SHP77 (cell line): ENCODE measurements at regions not wholly inside any gene's neighbourhood (a gene's known extent, or its start where the extent isn't known, plus 50 kb on each side); places are given as distances from the start of the nearest gene placed in this dataset.
A peak's percentile ranks its signal among the peaks of the same experiment; 100 is the strongest.

Experiments
- DNase-seq, 2 experiments: peaks; one replicate each; lab custom pipeline; 2025; lab: John Stamatoyannopoulos, UW

DNA sequence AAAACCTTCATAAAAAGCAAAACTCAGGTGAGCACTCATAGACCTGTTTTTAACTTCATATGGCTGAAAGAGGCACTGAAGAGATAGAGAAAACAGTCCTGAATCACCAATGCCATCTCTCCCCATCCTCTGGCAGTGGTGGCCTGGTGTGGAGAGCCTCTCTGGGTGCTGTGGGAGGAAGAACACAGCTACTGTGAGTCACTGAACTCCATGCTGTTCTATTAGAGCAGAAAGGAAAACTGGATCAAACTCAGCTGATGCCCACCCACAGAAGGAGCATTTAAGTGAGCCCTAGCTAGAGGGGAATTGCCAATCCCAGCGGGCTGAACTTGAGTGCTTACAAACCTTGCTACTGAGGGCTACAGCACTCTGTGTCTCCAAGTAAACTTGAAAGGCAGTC, 115.3 kb upstream of the SESN3 start:
- no peak for DNase-seq

- no peak for DNase-seq
These were observed 114.6 kb upstream of the SESN3 start for GRCh38 chr11:95345651-95346050.

- no peak for DNase-seq
These were observed 114.1 kb upstream of the SESN3 start for GRCh38 chr11:95344932-95345642.

GRCh38 chr11:95341221-95341620, 110.2 kb upstream of the SESN3 start:
- DNase-seq, result no peak

DNA sequence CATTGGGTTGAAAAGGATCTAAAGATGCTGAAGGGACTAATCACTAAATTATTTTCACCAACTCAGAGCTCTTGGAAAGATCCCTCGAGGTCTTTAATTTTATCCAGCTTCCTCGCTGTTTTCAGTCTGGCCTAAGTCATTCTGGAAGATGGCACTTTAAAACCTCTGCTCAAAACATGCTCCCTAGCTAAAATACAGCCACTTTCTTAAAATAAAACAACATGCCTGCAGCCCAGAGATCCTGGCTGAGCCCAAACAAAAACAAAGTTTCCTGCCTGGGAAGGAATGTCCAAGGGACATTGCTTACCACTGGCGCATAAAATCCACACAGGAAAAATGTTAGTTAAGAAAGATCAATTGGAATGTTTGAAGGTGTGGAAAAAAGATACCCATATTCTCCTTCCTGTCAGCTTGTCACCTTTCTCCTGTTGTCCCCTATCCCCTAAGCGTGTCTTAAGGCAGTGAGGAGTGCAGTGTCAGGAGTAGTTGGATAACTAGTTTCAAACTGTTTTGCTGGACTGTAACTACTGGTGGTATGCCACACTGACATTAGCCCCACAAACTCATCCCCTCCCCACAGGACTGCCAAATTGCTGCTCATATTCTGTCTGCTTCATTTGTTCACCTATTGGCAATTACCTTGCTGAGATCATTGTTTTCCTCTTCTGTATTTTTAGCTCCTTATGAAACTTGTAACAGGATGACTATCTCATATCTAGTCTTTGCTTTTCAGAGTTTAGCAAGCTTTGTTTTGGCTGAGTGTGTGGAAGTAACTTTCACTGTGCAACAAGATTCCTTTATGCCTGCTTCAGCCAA, 108.3 kb upstream of the SESN3 start:
- DNase-seq, result no peak

GRCh38 chr11:95338430-95338991, 107.5 kb upstream of the SESN3 start:
- DNase-seq, result peak; percentile 43 to 57

DNA sequence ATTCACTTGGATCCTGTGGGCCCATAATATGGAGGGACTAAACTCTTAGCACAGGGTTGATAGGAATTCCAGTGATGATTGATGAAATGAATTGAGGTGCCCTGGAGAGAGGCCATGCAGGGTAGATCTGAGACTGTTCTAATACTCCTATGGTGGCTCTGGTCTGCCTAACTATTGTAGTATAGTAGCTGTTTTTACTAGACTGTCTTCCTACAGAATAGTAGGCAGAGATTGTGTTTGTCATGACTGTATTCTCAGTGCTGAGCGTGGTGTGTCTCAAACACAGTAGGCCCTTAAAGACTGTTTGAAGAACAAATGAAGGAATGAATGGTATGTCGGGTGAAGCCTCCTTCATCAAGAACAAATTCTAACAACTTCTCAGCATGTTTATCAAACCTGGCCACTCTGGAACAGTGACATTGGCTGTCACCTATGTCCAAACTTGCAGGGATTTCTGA, 107.0 kb upstream of the SESN3 start:
- no peak for DNase-seq

DNA sequence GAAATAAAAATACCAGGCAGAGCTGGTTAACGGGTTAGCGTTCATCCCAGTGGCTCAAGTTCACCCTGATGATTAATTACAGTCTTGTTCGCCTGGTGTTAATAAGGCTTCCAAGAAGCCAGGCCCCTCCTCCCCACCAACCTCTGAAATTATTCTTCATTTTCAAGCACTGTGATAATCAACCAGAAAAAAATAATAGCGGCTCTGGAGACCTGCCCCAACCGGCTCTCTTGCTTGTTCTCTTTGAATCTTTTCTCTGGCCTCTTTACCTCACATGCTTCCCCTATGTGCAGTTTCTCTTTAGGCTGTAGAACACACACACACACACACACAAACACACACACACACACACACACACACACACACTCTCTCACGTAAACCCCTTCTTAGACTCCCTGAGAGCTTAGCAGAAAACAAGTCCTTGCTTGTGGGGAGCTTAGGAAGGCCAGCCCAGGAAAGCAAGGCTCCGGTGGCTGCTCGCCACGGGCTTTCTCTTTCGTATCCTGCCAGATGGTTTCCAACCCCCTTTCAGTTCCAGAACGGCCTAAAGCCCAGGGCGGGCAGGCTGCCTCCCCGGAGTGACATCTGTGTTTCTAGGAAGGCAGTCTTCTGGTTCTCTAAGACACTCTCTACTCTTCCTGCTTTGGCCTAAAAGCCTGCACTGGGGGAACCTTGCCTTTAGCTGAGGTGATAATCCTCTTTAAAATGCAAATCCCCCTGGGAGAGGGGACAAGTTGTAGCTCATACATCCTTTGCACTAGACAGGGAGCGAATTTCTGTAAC, 106.4 kb upstream of the SESN3 start:
- peak; percentile 20 for DNase-seq

DNA sequence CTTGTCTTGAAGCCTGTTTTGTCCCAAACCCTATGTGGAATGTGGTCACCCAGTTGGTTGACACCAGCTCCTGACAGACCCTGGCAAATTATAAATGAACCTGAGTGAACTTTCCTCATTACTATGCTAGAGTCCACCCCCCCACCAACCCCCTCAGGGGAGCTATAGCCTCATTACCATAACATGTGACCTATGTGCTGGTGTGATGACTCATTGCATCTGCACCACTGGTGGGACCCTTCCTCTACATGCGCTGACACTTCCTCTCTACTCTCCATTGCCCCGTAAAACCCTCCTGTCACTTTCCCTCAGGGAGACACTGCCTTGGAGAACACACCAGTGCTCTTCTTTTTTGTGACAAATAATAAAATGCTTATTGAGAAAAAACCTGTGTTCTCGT, 105.0 kb upstream of the SESN3 start:
- DNase-seq, result no peak

- no peak for DNase-seq
These were observed 100.2 kb upstream of the SESN3 start for GRCh38 chr11:95331161-95331560.

- DNase-seq, result peak; percentile 6 to 22
These were observed 99.3 kb upstream of the SESN3 start for GRCh38 chr11:95330302-95330701.

- no peak for DNase-seq
These were observed 96.4 kb upstream of the SESN3 start for GRCh38 chr11:95327273-95327948.

DNA sequence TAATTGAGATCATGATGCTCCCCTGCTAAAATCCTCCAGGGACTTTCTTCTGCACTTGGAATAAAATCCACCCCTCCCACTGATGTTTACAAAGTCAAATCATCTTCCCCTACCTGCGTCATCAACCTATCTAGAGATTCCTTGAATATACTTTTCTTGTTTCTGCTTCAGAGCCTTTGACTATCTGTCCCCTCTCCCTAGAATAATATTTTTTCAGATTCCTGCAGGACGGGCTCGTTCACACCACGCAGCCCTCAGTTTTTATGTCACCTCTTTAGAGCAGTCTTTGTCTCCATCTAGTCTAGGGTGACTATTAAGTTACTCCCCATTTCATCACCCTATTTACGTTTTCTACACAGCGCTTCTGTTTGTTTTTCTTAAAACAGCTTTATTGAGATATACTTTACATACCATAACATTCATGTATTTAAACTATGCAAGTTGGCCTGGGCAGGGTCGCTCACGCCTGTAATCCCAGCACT, 94.8 kb upstream of the SESN3 start:
- no peak for DNase-seq

- DNase-seq, result no peak
These were observed 93.8 kb upstream of the SESN3 start for GRCh38 chr11:95324826-95325225.

GRCh38 chr11:95322539-95322938, 91.5 kb upstream of the SESN3 start:
- no peak for DNase-seq

DNA sequence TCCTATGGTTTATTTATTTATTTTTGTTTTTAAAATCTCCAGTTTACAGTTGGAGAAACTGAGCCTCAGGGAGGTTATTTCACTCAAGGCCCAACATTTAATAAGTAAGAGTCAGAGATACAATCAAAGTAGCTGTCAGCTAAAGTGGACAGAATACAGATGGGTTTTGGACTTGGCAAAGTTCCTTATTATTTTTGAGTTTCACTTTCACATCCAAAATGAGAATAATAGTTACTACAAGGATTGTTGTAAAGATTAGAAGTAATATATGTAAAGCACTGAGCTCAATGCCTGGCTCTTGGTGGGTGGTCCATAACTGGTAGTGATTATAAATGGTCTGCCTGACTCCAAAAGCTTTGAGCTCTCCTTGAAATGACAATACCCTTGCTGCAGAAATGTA, 87.5 kb upstream of the SESN3 start:
- DNase-seq, result no peak

DNA sequence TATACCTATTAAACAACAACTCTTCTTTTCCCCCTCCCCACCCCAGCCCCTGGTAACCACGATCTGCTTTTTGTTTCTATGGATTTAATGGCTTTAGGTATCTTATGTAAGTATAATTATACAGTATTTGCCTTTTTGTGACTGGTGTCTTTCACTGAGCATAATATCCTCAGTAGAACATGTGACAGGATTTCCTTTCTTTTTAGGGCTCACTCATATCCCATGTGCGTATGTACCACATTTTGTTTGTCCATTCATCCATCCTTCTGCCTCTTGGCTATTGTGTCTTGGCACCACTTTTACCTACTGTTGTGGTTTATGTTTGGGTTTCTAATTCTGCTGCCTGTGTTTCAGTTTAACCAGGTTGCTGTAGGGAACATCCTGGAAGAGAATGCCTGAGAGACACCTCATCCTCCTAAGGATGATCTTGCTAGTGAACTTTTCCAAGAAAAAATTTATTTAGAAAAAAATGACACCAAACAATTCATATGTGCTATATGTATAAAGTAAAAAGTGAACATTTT, 77.6 kb upstream of the SESN3 start:
- no peak for DNase-seq

DNA sequence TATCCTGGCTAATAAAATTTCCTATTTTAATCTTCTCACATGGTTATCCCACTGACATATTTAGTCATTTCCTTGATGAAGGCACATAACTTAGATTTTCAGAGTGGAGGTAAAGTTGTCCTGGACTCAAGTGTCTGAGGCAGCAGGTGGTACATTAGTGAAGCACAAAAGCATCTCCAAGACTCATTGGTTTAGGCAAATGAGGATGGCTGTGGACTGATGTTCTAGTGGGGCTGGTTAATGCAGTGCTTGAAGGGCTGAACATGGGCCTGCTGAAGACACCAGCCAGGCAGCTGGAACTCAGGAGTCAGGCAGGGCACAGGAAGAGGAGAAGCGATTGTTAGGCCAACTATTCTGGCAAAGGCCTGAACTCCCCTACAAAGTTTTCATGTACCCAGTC, 76.3 kb upstream of the SESN3 start:
- no peak for DNase-seq

- no peak for DNase-seq
These were observed 75.8 kb upstream of the SESN3 start for GRCh38 chr11:95306801-95307200.

GRCh38 chr11:95306123-95306522, 75.1 kb upstream of the SESN3 start:
- DNase-seq, result no peak

DNA sequence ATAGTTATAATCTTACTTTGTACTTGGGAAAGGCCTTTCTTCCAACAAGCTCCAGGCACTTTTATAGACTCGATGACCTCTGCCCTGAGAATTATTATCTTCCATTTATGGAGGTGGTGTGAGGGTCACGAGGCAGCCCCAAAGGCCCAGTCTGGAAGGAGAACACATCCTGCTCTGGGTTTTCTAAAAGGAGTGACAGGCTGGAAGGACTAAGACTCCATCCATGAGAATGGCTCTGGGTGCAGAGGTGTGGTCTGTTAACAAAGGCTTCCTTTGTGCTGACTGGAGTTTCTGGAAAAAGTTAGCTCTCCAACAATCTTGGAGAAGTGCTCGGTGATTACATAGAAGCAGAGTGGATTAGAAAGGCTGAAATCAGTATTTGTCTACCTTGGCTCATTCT, 74.7 kb upstream of the SESN3 start:
- no peak for DNase-seq
